CD4-positive, alpha-beta memory T cell (primary cell): ENCODE measurements at regions not wholly inside any gene's neighbourhood (a gene's known extent, or its start where the extent isn't known, plus 50 kb on each side); places are given as distances from the start of the nearest gene placed in this dataset.

Source experiments
- CTCF ChIA-PET: fragments of 350-600 bp; sonication (Branson Sonifier 250); formaldehyde crosslinking; loops from one replicate; lab custom pipeline; 2021; ENCODE audit warnings: inconsistent platforms; ENCODE audit not compliant: partially characterized antibody; lab: Charles Lee
- POLR2A ChIA-PET: fragments of 350-600 bp; sonication (Branson Sonifier 250); formaldehyde crosslinking; loops from one replicate; lab custom pipeline; 2021; ENCODE audit not compliant: partially characterized antibody; lab: Charles Lee
- DNase-seq, 5 donors: peaks; one replicate each; pipeline versions ENCODE4 v3.0.0 to v3.0.0-alpha.2; 2020 to 2022; ENCODE audit warnings: mixed read lengths in 1 of 5
- H3K27ac ChIP-seq: one replicate; pipeline ENCODE4 v1.7.0; 2013; ENCODE audit warnings: low read depth, low read length
- H3K27me3 ChIP-seq: 2 replicates; pipeline ENCODE4 v1.7.0; 2013; ENCODE audit warnings: mild to moderate bottlenecking, low read length, moderate library complexity; ENCODE audit not compliant: insufficient read depth
- H3K36me3 ChIP-seq: 2 replicates; pipeline ENCODE4 v1.7.0; 2013; ENCODE audit warnings: mild to moderate bottlenecking, low read length, moderate library complexity; ENCODE audit not compliant: insufficient read depth
- H3K4me1 ChIP-seq: 2 replicates; pipeline ENCODE4 v1.7.0; 2013; ENCODE audit warnings: mild to moderate bottlenecking, low read length, moderate library complexity; ENCODE audit not compliant: insufficient read depth
- H3K4me3 ChIP-seq, 2 donors: one replicate each; pipeline ENCODE4 v1.7.0; 2013; ENCODE audit warnings: low read length in 2 of 2, mild to moderate bottlenecking in 1 of 2
- H3K9me3 ChIP-seq, 2 donors: one replicate each; pipeline ENCODE4 v1.7.0; 2013; ENCODE audit warnings: low read length in 2 of 2, control low read depth in 1 of 2; ENCODE audit not compliant: control insufficient read depth in 1 of 2
- H3K27ac Mint-ChIP-seq, 7 donors: one replicate each; pipeline ENCODE4 v1.8.0; 2020 to 2021; ENCODE audit warnings: mixed read lengths in 7 of 7, mild to moderate bottlenecking in 6 of 7, inconsistent platforms in 3 of 7, moderate library complexity in 3 of 7
- H3K27me3 Mint-ChIP-seq, 2 donors: one replicate each; pipeline ENCODE4 v1.8.0; 2020 to 2021; ENCODE audit warnings: mixed read lengths in 2 of 2
- H3K36me3 Mint-ChIP-seq, 2 donors: one replicate each; pipeline ENCODE4 v1.8.0; 2020 to 2021; ENCODE audit warnings: mixed read lengths in 2 of 2, inconsistent platforms in 1 of 2, mild to moderate bottlenecking in 1 of 2
- H3K4me1 Mint-ChIP-seq, 4 donors: one replicate each; pipeline ENCODE4 v1.8.0; 2020 to 2021; ENCODE audit warnings: mixed read lengths in 4 of 4, mild to moderate bottlenecking in 1 of 4
- H3K4me3 Mint-ChIP-seq, 8 donors: one replicate each; pipeline ENCODE4 v1.8.0; 2020 to 2021; ENCODE audit warnings: mixed read lengths in 8 of 8, mild to moderate bottlenecking in 7 of 8, moderate library complexity in 6 of 8, inconsistent platforms in 3 of 8
- H3K9me3 Mint-ChIP-seq, 8 donors: one replicate each; pipeline ENCODE4 v1.8.0; 2020 to 2021; ENCODE audit warnings: mixed read lengths in 8 of 8, mild to moderate bottlenecking in 5 of 8, inconsistent platforms in 3 of 8, moderate library complexity in 1 of 8
- intact Hi-C: fragments of 100-400 bp; cut with micrococcal nuclease; formaldehyde crosslinking; loops from one replicate; pipeline ENCODE4 v1.15.1; 2023

DNA sequence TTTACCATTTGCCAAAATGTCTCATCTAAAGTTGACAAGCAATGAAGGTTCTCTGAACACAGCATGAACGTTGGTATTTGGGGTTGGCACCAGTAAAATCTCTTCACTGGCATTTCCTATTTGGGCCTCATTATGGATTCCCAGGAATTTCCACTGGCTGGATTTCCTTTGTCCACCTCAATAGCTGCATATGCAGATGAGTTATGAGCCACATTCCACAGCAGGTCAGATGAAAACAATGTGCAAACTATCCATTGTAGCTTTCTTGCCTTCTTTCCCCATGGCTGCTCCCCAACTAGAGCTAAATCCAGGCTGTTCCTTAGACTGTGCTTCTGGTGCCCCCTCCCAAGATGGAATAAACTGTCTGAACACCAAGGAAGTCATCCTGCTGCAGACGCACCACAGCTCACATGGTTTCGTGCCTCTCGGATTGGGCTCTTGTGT is 168.1 kb upstream of the FGGY start:
- Mint-ChIP-seq H3K27ac (no peak overlapping the region), H3K4me3 (no peak overlapping the region), H3K9me3 (peaks cover 0 to 7% (median under 1%) of the 10 kb centered on the region in 8 donors), H3K36me3 (no peaks in the 10 kb centered on the region), H3K4me1 (peaks cover 5 to 10% (median 7%) of the 10 kb centered on the region in 4 donors), H3K27me3 (peaks cover 3 to 4% of the 10 kb centered on the region in 2 donors)
- POLR2A ChIA-PET = no interaction called here
- Histone ChIP-seq H3K27me3 (no peaks in the 10 kb centered on the region), H3K4me1 (peaks cover 16% of the 10 kb centered on the region), H3K9me3 (no peaks in the 10 kb centered on the region), H3K27ac (no peak overlapping the region), H3K4me3 (no peak overlapping the region), H3K36me3 (no peaks in the 10 kb centered on the region)
- intact Hi-C loops = no loop called here
- CTCF ChIA-PET = no interaction called here
- no peak for DNase-seq

DNA sequence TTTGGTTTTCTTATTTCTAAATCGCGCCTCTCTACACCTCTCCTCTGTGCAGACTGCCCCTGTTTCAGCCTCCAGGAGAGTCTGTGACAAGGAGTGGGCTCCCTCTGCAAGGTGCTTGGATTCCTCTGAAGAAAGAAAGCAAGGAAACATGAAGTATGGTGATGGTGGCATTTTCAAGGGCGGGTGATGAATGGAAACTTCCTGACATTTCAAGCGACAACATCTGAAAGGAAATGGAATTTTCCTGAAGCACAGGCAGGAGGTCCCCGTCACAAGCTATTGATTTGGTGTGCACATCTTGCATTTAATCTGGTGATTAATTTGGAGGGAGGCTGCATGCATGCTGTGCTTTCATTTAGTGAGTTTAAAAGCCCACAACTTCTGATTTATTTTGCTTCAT is 164.6 kb upstream of the FGGY start:
- Mint-ChIP-seq H3K27ac (no peak overlapping the region), H3K9me3 (peaks cover 0 to 6% (median 0%) of the 10 kb centered on the region in 8 donors), H3K36me3 (no peaks in the 10 kb centered on the region), H3K4me3 (no peak overlapping the region), H3K27me3 (peaks cover 0 to 4% of the 10 kb centered on the region in 2 donors), H3K4me1 (no peaks in the 10 kb centered on the region)
- CTCF ChIA-PET = no interaction called here
- no peaks in the 10 kb centered on the region for H3K9me3 ChIP-seq
- H3K36me3 ChIP-seq = no peaks in the 10 kb centered on the region
- no peaks in the 10 kb centered on the region for H3K27me3 ChIP-seq
- H3K27ac ChIP-seq = no peak overlapping the region
- intact Hi-C loops = no loop called here
- H3K4me1 ChIP-seq = no peaks in the 10 kb centered on the region
- no peak for DNase-seq
- H3K4me3 ChIP-seq = no peak overlapping the region
- POLR2A ChIA-PET = no interaction called here

DNA sequence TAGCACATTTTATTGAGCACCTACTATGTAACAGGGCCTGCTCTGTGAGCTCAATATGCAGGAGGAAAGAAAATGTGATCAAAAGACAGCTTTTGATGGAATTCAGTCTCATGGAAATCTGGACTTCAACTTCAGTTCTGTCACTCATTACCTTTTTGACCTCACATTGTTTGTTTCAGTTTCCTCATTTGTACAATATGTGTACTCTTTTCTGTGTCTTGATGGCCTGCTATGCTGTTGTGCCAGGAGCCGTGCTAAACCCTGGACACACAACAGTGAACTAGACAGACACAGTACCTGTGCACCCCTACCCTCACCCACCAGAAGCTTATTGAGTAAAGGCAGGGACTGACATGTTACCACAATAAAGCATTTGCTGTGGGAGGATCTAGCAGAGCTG is 162.9 kb upstream of the FGGY start:
- Mint-ChIP-seq H3K27ac (no peak overlapping the region), H3K4me3 (no peak overlapping the region), H3K9me3 (peaks cover 0 to 6% (median 0%) of the 10 kb centered on the region in 8 donors), H3K36me3 (no peaks in the 10 kb centered on the region), H3K27me3 (peaks cover 0 to 4% of the 10 kb centered on the region in 2 donors), H3K4me1 (no peaks in the 10 kb centered on the region)
- CTCF ChIA-PET = no interaction called here
- H3K4me3 ChIP-seq = no peak overlapping the region
- H3K27ac ChIP-seq = no peak overlapping the region
- H3K4me1 ChIP-seq = no peaks in the 10 kb centered on the region
- no peaks in the 10 kb centered on the region for H3K36me3 ChIP-seq
- H3K9me3 ChIP-seq = no peaks in the 10 kb centered on the region
- POLR2A ChIA-PET = no interaction called here
- intact Hi-C loops = no loop called here
- DNase-seq = no peak
- no peaks in the 10 kb centered on the region for H3K27me3 ChIP-seq

DNA sequence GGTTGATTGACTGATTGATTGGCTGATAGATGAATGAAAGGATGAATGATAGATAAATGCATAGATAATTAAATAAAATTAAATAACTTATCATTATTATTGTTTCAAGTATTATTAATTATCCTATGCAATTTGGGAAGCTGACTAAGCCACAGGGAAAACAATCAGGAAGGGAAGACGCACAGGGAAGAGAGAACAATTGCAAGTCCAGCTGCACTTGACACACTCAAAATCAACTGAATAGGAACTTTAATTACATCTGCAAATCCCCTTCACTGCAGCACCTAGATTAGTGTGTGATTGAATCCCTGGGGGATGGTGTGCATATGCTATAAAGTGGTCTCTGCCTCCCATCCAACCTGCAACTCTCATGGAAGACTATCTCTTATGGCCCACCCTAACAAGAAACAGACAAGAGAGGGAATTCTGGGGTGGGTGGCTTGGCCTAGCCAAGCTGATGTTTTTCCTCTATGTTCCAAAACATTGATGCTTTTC is 161.1 kb upstream of the FGGY start:
- Histone ChIP-seq H3K4me1 (no peaks in the 10 kb centered on the region), H3K36me3 (no peaks in the 10 kb centered on the region), H3K4me3 (no peak overlapping the region), H3K27ac (no peak overlapping the region), H3K27me3 (no peaks in the 10 kb centered on the region), H3K9me3 (no peaks in the 10 kb centered on the region)
- POLR2A ChIA-PET = no interaction called here
- Mint-ChIP-seq H3K27me3 (peaks cover 0 to 4% of the 10 kb centered on the region in 2 donors), H3K4me1 (no peaks in the 10 kb centered on the region), H3K36me3 (no peaks in the 10 kb centered on the region), H3K9me3 (peaks cover 0 to 6% (median 0%) of the 10 kb centered on the region in 8 donors), H3K4me3 (no peak overlapping the region), H3K27ac (no peak overlapping the region)
- DNase-seq = no peak
- CTCF ChIA-PET = no interaction called here
- intact Hi-C loops = no loop called here

DNA sequence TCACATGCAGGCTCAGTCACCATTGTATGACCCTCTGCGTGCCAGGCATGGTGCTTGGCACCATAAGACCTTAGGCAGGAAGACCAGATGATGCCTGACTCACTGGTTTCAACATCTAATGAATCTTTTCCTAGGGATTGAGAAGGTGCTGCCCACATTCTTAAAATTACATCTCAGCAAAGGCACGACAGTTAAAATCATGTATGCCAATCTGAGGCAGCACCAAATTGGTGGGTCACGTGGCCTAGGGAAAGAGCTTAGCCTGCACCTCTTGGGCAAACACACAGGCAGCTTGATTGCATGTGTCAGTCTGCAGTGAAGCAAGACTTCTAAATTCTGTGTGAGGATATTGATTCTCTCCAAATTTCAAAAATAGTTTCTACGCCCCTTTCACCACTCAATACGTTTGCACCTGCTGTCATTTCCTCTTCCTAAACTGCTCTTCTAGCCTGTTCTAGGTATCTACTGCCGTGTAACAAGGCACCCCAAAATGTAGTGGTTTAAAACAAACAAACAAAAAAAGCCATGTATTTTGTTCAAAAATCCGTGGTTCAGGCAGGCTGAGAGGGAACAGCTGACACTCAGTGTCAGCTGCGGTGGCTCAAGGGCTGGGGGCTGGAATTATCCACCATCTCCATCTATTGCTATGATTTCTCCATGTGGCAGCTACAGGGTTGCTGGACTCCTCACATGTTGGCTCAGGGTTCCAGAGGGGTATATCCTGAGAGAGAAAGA is 160.2 kb upstream of the FGGY start:
- intact Hi-C loops = no loop called here
- Histone ChIP-seq H3K9me3 (no peaks in the 10 kb centered on the region), H3K27ac (no peak overlapping the region), H3K4me1 (no peaks in the 10 kb centered on the region), H3K36me3 (no peaks in the 10 kb centered on the region), H3K27me3 (no peaks in the 10 kb centered on the region), H3K4me3 (no peak overlapping the region)
- no peak overlapping the region for H3K4me3 Mint-ChIP-seq
- H3K27ac Mint-ChIP-seq = no peak overlapping the region
- H3K36me3 Mint-ChIP-seq = no peaks in the 10 kb centered on the region
- H3K9me3 Mint-ChIP-seq = peaks cover 0 to 6% (median 0%) of the 10 kb centered on the region in 8 donors
- no peak for DNase-seq
- ChIA-PET POLR2A (no interaction called here), CTCF (no interaction called here)
- H3K27me3 Mint-ChIP-seq = peaks cover 0 to 4% of the 10 kb centered on the region in 2 donors
- H3K4me1 Mint-ChIP-seq = no peaks in the 10 kb centered on the region

DNA sequence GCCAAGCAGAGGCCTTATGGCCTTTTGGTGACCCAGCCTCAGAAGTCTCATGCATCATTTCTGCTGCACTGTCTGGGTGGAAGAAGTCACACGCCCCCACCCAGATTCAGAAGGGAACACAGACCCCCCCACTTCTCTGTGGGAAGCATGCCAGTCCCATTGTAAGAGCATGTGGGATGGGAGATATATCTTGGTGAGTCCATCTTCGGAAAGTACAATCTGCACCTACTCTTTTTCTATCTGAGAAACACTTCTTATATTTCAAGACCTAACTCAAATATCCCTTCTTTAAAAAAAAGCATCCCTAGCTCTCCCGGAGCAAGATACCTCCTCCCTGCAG is 159.6 kb upstream of the FGGY start:
- peaks cover 0 to 4% of the 10 kb centered on the region in 2 donors for H3K27me3 Mint-ChIP-seq
- H3K4me3 Mint-ChIP-seq = no peak overlapping the region
- CTCF ChIA-PET = no interaction called here
- no peaks in the 10 kb centered on the region for H3K36me3 Mint-ChIP-seq
- H3K9me3 ChIP-seq = no peaks in the 10 kb centered on the region
- H3K36me3 ChIP-seq = no peaks in the 10 kb centered on the region
- no peak overlapping the region for H3K27ac Mint-ChIP-seq
- no peaks in the 10 kb centered on the region for H3K4me1 ChIP-seq
- no peak overlapping the region for H3K4me3 ChIP-seq
- intact Hi-C loops = no loop called here
- DNase-seq = no peak
- POLR2A ChIA-PET = no interaction called here
- no peaks in the 10 kb centered on the region for H3K4me1 Mint-ChIP-seq
- peaks cover 0 to 6% (median 0%) of the 10 kb centered on the region in 8 donors for H3K9me3 Mint-ChIP-seq
- H3K27ac ChIP-seq = no peak overlapping the region
- no peaks in the 10 kb centered on the region for H3K27me3 ChIP-seq

DNA sequence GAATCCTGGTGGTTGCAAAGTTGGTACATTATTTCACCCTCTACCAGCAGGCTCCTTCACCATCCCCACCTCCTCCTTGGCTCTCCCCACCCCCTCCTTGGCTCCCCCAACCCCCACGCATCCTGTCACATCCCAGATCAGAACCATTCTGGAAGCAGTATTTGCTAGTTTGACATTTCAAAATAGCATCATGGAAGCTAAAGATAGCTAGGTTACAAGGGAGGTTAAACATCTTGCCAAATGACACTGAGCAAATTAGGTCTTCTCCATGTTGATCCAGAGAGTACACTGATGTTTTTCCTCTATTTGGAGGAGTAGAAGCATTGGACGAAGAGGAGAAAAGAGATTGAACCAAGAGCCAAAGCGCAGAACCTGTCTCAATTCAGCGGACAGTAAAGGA is 158.9 kb upstream of the FGGY start:
- CTCF ChIA-PET = no interaction called here
- H3K36me3 ChIP-seq = no peaks in the 10 kb centered on the region
- Mint-ChIP-seq H3K36me3 (no peaks in the 10 kb centered on the region), H3K4me1 (peaks cover 0 to 7% (median 4%) of the 10 kb centered on the region in 4 donors), H3K4me3 (no peak overlapping the region), H3K27ac (no peak overlapping the region), H3K27me3 (peaks cover 0 to 4% of the 10 kb centered on the region in 2 donors), H3K9me3 (peaks cover 0 to 6% (median 0%) of the 10 kb centered on the region in 8 donors)
- no peaks in the 10 kb centered on the region for H3K9me3 ChIP-seq
- POLR2A ChIA-PET = no interaction called here
- intact Hi-C loops = no loop called here
- no peak for DNase-seq
- H3K27ac ChIP-seq = no peak overlapping the region
- no peaks in the 10 kb centered on the region for H3K4me1 ChIP-seq
- H3K4me3 ChIP-seq = no peak overlapping the region
- no peaks in the 10 kb centered on the region for H3K27me3 ChIP-seq
